B cell (primary cell): ENCODE measurements at regions not wholly inside any gene's neighbourhood (a gene's known extent, or its start where the extent isn't known, plus 50 kb on each side); places are given as distances from the start of the nearest gene placed in this dataset.

ENCODE experiments used
- ATAC-seq: fragments of 200-7000 bp; cut with Tn5 transposase; one replicate; pipeline ENCODE4 v1.10.0; 2021; ENCODE audit warnings: low read depth, mild to moderate bottlenecking, moderate number of reproducible peaks, moderate library complexity
- CTCF ChIA-PET: fragments of 350-600 bp; sonication (Branson Sonifier 250); formaldehyde crosslinking; loops from one replicate; lab custom pipeline; 2021; ENCODE audit warnings: antibody characterized with exemption, inconsistent platforms; lab: Charles Lee
- POLR2A ChIA-PET: fragments of 350-600 bp; sonication (Branson Sonifier 250); formaldehyde crosslinking; loops from one replicate; lab custom pipeline; 2021; ENCODE audit warnings: antibody characterized with exemption; lab: Charles Lee
- DNase-seq: peaks from one replicate; pipeline ENCODE4 v3.0.0; 2013
- H2AFZ ChIP-seq: 2 replicates; pipeline ENCODE4 v1.6.1; 2012; ENCODE audit warnings: mild to moderate bottlenecking, low read depth, low read length; ENCODE audit not compliant: insufficient read depth, poor library complexity, severe bottlenecking
- H3K27ac ChIP-seq, 2 donors: 1 replicate in 1 of 2; 2 replicates in 1 of 2; pipeline ENCODE4 v1.5.1; 2012 to 2013; ENCODE audit warnings: low read length in 2 of 2, mild to moderate bottlenecking in 2 of 2, moderate library complexity in 1 of 2
- H3K27me3 ChIP-seq, 4 experiments: fragments of 200-600 bp in 1 of 4; sonication (generic) in 1 of 4; replicated peaks in 1 of 4; 1 replicate in 2 of 4; 2 replicates in 2 of 4; pipeline versions ENCODE4 v1.6.1 to v1.7.0; 2013 to 2016; ENCODE audit warnings: low read length in 3 of 4, mild to moderate bottlenecking in 2 of 4, mixed read lengths in 1 of 4, moderate library complexity in 1 of 4; ENCODE audit not compliant: insufficient read depth in 4 of 4, control insufficient read depth in 3 of 4; ENCODE audit errors: control extremely low read depth in 1 of 4
- H3K36me3 ChIP-seq, 2 experiments: replicated peaks in 1 of 2; 1 replicate in 1 of 2; 2 replicates in 1 of 2; pipeline versions ENCODE4 v1.6.1 to v1.7.1; 2013; ENCODE audit warnings: low read length in 1 of 2; ENCODE audit not compliant: insufficient read depth in 2 of 2, control insufficient read depth in 1 of 2; ENCODE audit errors: control extremely low read depth in 1 of 2, extremely low read depth in 1 of 2
- H3K4me1 ChIP-seq, 2 donors: fragments of 200-600 bp in 1 of 2; sonication (generic) in 1 of 2; 1 replicate in 1 of 2; 2 replicates in 1 of 2; pipeline versions ENCODE4 v1.5.1 to v1.6.1; 2013 to 2017; ENCODE audit warnings: low read length in 2 of 2; ENCODE audit not compliant: control insufficient read depth in 2 of 2, insufficient read depth in 2 of 2
- H3K4me2 ChIP-seq: replicated peaks from 2 replicates; pipeline ENCODE3; 2012; ENCODE audit warnings: mild to moderate bottlenecking, low read depth, low read length; ENCODE audit not compliant: poor library complexity, severe bottlenecking
- H3K4me3 ChIP-seq, 5 experiments: fragments of 200-600 bp in 1 of 5; sonication (generic) in 1 of 5; 1 replicate in 3 of 5; 2 replicates in 2 of 5; pipeline versions ENCODE4 v1.5.1 to v1.7.0; 2011 to 2016; ENCODE audit warnings: low read length in 4 of 5, mild to moderate bottlenecking in 4 of 5, low read depth in 2 of 5, control low read depth in 1 of 5, moderate library complexity in 1 of 5; ENCODE audit not compliant: insufficient read depth in 1 of 5; ENCODE audit errors: control extremely low read depth in 1 of 5, extremely low read depth in 1 of 5
- H3K79me2 ChIP-seq: fragments of 200-600 bp; sonication (generic); one replicate; pipeline ENCODE4 v1.6.0; 2016; ENCODE audit warnings: low read length; ENCODE audit not compliant: control insufficient read depth, insufficient read depth
- H3K9ac ChIP-seq: fragments of 200-600 bp; sonication (generic); 2 replicates; pipeline ENCODE4 v1.6.1; 2017; ENCODE audit warnings: mild to moderate bottlenecking, low read length, moderate library complexity
- H3K9me3 ChIP-seq, 3 donors: one replicate each; pipeline versions ENCODE4 v1.6.1 to v1.7.1; 2013; ENCODE audit warnings: low read length in 2 of 3; ENCODE audit not compliant: control insufficient read depth in 2 of 3, insufficient read depth in 1 of 3; ENCODE audit errors: control extremely low read depth in 1 of 3
- H4K20me1 ChIP-seq: 2 replicates; pipeline ENCODE4 v1.6.0; 2012; ENCODE audit warnings: mild to moderate bottlenecking, low read length; ENCODE audit not compliant: insufficient read depth, control insufficient read depth, poor library complexity, severe bottlenecking
- H3K27ac Mint-ChIP-seq: one replicate; pipeline ENCODE4 v1.8.0; 2021; ENCODE audit warnings: mixed read lengths
- H3K27me3 Mint-ChIP-seq: one replicate; pipeline ENCODE4 v1.8.0; 2021; ENCODE audit warnings: mixed read lengths
- H3K4me1 Mint-ChIP-seq: one replicate; pipeline ENCODE4 v1.8.0; 2021; ENCODE audit warnings: mixed read lengths
- H3K4me3 Mint-ChIP-seq: one replicate; pipeline ENCODE4 v1.8.0; 2021; ENCODE audit warnings: mixed read lengths
- H3K9me3 Mint-ChIP-seq: one replicate; pipeline ENCODE4 v1.8.0; 2022; ENCODE audit warnings: mixed read lengths; ENCODE audit not compliant: insufficient read depth
- EZH2 ChIP-seq: IDR thresholded peaks from 2 replicates; pipeline ENCODE4 v1.6.1; 2012; ENCODE audit warnings: borderline replicate concordance, low read depth, mild to moderate bottlenecking, moderate library complexity, low read length; ENCODE audit not compliant: insufficient read depth, poor library complexity, severe bottlenecking
- WGBS: methylation state at CpG from one replicate; pipeline ENCODE4 v1.1.5; 2013; ENCODE audit warnings: missing lambda C conversion rate; ENCODE audit not compliant: insufficient coverage; 5-methylcytosine and 5-hydroxymethylcytosine counted together
- intact Hi-C: fragments of 100-400 bp; cut with micrococcal nuclease; formaldehyde crosslinking; loops from one replicate; pipeline ENCODE4 v1.10.0; 2022
- TF ChIP-seq, protein P1 (sequence below): fragments of 200-600 bp; IDR thresholded peaks from one replicate; pipeline ENCODE4 v1.8.0; 2022; ENCODE audit warnings: antibody characterized with exemption, mild to moderate bottlenecking

DNA sequence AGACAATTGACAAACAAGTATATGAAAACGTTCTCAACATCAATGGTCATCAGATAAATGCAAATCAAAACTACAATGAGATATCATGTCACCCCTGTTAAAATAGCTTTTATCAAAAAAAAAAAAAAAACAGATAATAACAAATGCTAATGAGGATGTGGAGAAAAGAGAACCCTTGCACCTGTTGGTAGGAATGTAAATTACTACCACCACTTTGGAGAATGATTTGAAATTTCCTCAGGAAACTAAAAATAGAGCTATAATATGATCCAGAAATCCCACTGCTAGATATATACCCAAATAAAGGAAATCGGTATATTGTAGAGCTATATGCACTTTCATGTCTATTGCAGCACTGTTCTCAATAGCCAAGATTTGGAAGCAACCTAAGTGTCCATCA is 470.6 kb upstream of the FSTL5 start:
- H3K36me3 ChIP-seq, result no peaks in the 10 kb centered on the region
- no peak overlapping the region for H3K27ac Mint-ChIP-seq
- ChIA-PET POLR2A (no interaction called here), CTCF (no interaction called here)
- H3K9me3 Mint-ChIP-seq, result peaks cover 2% of the 10 kb centered on the region
- intact Hi-C loops, result no loop called here
- no CpG with 5 or more reads among the region's 2 CpGs for WGBS
- H2AFZ ChIP-seq, result no peak overlapping the region
- H3K79me2 ChIP-seq, result no peaks in the 10 kb centered on the region
- H3K4me2 ChIP-seq, result no peak overlapping the region
- no peak overlapping the region for H3K4me3 ChIP-seq
- no peaks in the 10 kb centered on the region for H4K20me1 ChIP-seq
- no peak for ATAC-seq
- no peaks in the 10 kb centered on the region for H3K4me1 Mint-ChIP-seq
- no peaks in the 10 kb centered on the region for H3K27me3 Mint-ChIP-seq
- no peak overlapping the region for H3K4me3 Mint-ChIP-seq
- H3K27me3 ChIP-seq, result no peaks in the 10 kb centered on the region
- no peak for DNase-seq
- TF ChIP-seq EZH2, result no peak
- TF ChIP-seq, protein P1, sequence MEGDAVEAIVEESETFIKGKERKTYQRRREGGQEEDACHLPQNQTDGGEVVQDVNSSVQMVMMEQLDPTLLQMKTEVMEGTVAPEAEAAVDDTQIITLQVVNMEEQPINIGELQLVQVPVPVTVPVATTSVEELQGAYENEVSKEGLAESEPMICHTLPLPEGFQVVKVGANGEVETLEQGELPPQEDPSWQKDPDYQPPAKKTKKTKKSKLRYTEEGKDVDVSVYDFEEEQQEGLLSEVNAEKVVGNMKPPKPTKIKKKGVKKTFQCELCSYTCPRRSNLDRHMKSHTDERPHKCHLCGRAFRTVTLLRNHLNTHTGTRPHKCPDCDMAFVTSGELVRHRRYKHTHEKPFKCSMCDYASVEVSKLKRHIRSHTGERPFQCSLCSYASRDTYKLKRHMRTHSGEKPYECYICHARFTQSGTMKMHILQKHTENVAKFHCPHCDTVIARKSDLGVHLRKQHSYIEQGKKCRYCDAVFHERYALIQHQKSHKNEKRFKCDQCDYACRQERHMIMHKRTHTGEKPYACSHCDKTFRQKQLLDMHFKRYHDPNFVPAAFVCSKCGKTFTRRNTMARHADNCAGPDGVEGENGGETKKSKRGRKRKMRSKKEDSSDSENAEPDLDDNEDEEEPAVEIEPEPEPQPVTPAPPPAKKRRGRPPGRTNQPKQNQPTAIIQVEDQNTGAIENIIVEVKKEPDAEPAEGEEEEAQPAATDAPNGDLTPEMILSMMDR, result no peak
- no peak overlapping the region for H3K27ac ChIP-seq
- peaks cover 0 to 3% (median 0%) of the 10 kb centered on the region in 3 donors for H3K9me3 ChIP-seq
- no peaks in the 10 kb centered on the region for H3K4me1 ChIP-seq
- no peak overlapping the region for H3K9ac ChIP-seq

DNA sequence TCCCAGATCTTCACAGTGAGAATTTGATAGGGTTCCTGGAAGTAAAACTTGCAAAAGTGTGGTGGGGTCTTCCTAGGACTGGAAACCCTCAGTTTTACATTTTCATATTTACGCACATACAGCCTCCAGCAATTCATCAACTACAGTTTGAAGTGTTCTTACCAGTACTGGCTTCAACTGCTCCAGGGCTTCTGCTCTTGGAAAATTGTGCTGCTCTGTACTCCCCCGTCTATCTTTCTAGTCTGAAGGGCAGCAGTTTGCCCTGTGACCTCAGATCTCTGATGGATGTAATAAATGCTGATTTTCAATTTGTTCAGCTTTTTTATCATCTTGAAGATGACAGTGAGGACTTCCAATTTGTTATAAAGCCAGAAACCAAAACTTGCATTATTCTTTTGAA is 458.9 kb upstream of the FSTL5 start:
- TF ChIP-seq, protein P1, result no peak
- TF ChIP-seq EZH2, result no peak
- no peaks in the 10 kb centered on the region for H3K36me3 ChIP-seq
- Mint-ChIP-seq H3K4me1 (no peaks in the 10 kb centered on the region), H3K27ac (no peak overlapping the region), H3K4me3 (no peak overlapping the region), H3K9me3 (no peaks in the 10 kb centered on the region), H3K27me3 (no peaks in the 10 kb centered on the region)
- H3K9me3 ChIP-seq, result peaks cover 0 to 8% (median 0%) of the 10 kb centered on the region in 3 donors
- H3K27ac ChIP-seq, result no peak overlapping the region
- intact Hi-C loops, result no loop called here
- ChIA-PET POLR2A (no interaction called here), CTCF (no interaction called here)
- DNase-seq, result no peak
- H3K4me1 ChIP-seq, result no peaks in the 10 kb centered on the region
- ATAC-seq, result no peak
- H3K9ac ChIP-seq, result no peak overlapping the region
- no peaks in the 10 kb centered on the region for H3K79me2 ChIP-seq
- H2AFZ ChIP-seq, result no peak overlapping the region
- H3K4me2 ChIP-seq, result no peak overlapping the region
- WGBS, result 95% methylated on average over 2 of the region's 2 CpGs
- H3K27me3 ChIP-seq, result no peaks in the 10 kb centered on the region
- no peaks in the 10 kb centered on the region for H4K20me1 ChIP-seq
- no peak overlapping the region for H3K4me3 ChIP-seq
